HepG2 (cell line): ENCODE measurements at regions not wholly inside any gene's neighbourhood (a gene's known extent, or its start where the extent isn't known, plus 50 kb on each side); places are given as distances from the start of the nearest gene placed in this dataset.

Experiments
- ARNT ChIP-seq: fragments of 450-650 bp; IDR thresholded peaks from 2 replicates; pipeline ENCODE4 v1.6.1; 2017
- DMAP1 ChIP-seq: IDR thresholded peaks from 2 replicates; pipeline ENCODE4 v1.6.1; 2016
- EEA1 ChIP-seq: sonication (generic); formaldehyde crosslinking; IDR thresholded peaks from 2 replicates; pipeline ENCODE4 v1.5.1; 2020; ENCODE audit warnings: mild to moderate bottlenecking, missing genetic modification reagents, borderline replicate concordance
- ELF3 ChIP-seq: IDR thresholded peaks from 2 replicates; pipeline ENCODE4 v1.6.1; 2016; ENCODE audit warnings: missing genetic modification reagents, missing compliant biosample characterization
- FOXP1 ChIP-seq, 2 experiments: fragments of 450-650 bp in 1 of 2; IDR thresholded peaks; 2 replicates each; pipeline ENCODE4 v1.6.1; 2017 to 2018; ENCODE audit warnings: antibody characterized with exemption in 1 of 2
- IKZF1 ChIP-seq: fragments of 450-650 bp; IDR thresholded peaks from 2 replicates; pipeline ENCODE4 v1.7.1; 2016
- KAT2B ChIP-seq: fragments of 150-350 bp; IDR thresholded peaks from 2 replicates; pipeline ENCODE4 v1.6.1; 2014; ENCODE audit warnings: low read depth, low read length, borderline replicate concordance
- MED1 ChIP-seq: sonication (generic); formaldehyde crosslinking; IDR thresholded peaks from 2 replicates; pipeline ENCODE4 v1.4.0; 2020; ENCODE audit warnings: missing genetic modification reagents
- NR2F2 ChIP-seq: IDR thresholded peaks from 2 replicates; pipeline ENCODE4 v1.6.1; 2012; ENCODE audit warnings: low read depth, inconsistent platforms, borderline replicate concordance
- SMC3 ChIP-seq: IDR thresholded peaks from 2 replicates; pipeline ENCODE4 v1.6.1; 2011; ENCODE audit warnings: low read length, improper control_type of control experiment
- ZFX ChIP-seq: sonication (generic); formaldehyde crosslinking; IDR thresholded peaks from 2 replicates; pipeline ENCODE4 v1.4.0; 2020; ENCODE audit warnings: mild to moderate bottlenecking, low read depth, missing genetic modification reagents, moderate library complexity
- ZNF280D ChIP-seq: sonication (generic); formaldehyde crosslinking; IDR thresholded peaks from 2 replicates; pipeline ENCODE4 v1.5.1; 2020; ENCODE audit warnings: mild to moderate bottlenecking, missing genetic modification reagents
- ZNF792 ChIP-seq: IDR thresholded peaks from 2 replicates; pipeline ENCODE4 v1.6.1; 2016
- TF ChIP-seq, protein P1 (sequence below): sonication (generic); formaldehyde crosslinking; IDR thresholded peaks from one replicate; pipeline ENCODE4 v1.5.1; 2020; ENCODE audit warnings: mild to moderate bottlenecking, missing genetic modification reagents; ENCODE audit errors: not compliant biosample characterization
- TF ChIP-seq, protein P2 (sequence below): sonication (generic); formaldehyde crosslinking; IDR thresholded peaks from 2 replicates; pipeline ENCODE4 v1.9.0; 2021; ENCODE audit warnings: mild to moderate bottlenecking, missing genetic modification reagents

DNA sequence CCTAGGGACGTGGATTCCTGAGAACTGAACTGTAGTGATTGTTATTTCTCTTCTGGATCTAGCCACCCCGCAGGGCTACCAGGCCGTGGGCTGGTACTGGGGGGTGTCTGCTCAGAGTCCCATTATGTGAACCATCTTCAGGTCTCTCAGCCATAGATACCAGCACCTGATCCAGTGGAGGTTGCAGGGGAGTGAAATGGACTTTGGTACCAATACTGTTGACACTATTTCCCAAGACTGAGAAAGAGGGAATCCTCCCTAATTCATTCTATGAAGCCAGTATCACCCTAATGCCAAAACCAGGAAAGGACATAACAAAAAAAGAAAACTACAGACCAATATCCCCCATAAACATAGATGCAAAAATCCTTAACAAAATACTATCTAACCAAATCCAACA, 237.0 kb upstream of the AGTR1 start (continued):
- TF ChIP-seq ZNF280D, result no peak
- TF ChIP-seq IKZF1, result no peak
- TF ChIP-seq SMC3, result no peak
- TF ChIP-seq NR2F2, result no peak
- no peak for TF ChIP-seq EEA1 (CRISPR knock-in tag)
- no peak for TF ChIP-seq FOXP1 (IDR thresholded peaks at IDR 0.05)
- no peak for TF ChIP-seq FOXP1 (CRISPR knock-in tag; IDR thresholded peaks at IDR 0.05)
- no peak for TF ChIP-seq ZNF792 (CRISPR knock-in tag)
- 0 out of 2 replicates have a peak, but pooled peaks have one; percentile 34 for TF ChIP-seq MED1 (CRISPR knock-in tag)
- TF ChIP-seq ELF3 (CRISPR knock-in tag), result peak; percentile 30; the same call in 1 of the 2 replicates
- TF ChIP-seq ZFX, result no peak
- TF ChIP-seq DMAP1 (CRISPR knock-in tag), result no peak
- TF ChIP-seq KAT2B, result no peak
- TF ChIP-seq, protein P1, sequence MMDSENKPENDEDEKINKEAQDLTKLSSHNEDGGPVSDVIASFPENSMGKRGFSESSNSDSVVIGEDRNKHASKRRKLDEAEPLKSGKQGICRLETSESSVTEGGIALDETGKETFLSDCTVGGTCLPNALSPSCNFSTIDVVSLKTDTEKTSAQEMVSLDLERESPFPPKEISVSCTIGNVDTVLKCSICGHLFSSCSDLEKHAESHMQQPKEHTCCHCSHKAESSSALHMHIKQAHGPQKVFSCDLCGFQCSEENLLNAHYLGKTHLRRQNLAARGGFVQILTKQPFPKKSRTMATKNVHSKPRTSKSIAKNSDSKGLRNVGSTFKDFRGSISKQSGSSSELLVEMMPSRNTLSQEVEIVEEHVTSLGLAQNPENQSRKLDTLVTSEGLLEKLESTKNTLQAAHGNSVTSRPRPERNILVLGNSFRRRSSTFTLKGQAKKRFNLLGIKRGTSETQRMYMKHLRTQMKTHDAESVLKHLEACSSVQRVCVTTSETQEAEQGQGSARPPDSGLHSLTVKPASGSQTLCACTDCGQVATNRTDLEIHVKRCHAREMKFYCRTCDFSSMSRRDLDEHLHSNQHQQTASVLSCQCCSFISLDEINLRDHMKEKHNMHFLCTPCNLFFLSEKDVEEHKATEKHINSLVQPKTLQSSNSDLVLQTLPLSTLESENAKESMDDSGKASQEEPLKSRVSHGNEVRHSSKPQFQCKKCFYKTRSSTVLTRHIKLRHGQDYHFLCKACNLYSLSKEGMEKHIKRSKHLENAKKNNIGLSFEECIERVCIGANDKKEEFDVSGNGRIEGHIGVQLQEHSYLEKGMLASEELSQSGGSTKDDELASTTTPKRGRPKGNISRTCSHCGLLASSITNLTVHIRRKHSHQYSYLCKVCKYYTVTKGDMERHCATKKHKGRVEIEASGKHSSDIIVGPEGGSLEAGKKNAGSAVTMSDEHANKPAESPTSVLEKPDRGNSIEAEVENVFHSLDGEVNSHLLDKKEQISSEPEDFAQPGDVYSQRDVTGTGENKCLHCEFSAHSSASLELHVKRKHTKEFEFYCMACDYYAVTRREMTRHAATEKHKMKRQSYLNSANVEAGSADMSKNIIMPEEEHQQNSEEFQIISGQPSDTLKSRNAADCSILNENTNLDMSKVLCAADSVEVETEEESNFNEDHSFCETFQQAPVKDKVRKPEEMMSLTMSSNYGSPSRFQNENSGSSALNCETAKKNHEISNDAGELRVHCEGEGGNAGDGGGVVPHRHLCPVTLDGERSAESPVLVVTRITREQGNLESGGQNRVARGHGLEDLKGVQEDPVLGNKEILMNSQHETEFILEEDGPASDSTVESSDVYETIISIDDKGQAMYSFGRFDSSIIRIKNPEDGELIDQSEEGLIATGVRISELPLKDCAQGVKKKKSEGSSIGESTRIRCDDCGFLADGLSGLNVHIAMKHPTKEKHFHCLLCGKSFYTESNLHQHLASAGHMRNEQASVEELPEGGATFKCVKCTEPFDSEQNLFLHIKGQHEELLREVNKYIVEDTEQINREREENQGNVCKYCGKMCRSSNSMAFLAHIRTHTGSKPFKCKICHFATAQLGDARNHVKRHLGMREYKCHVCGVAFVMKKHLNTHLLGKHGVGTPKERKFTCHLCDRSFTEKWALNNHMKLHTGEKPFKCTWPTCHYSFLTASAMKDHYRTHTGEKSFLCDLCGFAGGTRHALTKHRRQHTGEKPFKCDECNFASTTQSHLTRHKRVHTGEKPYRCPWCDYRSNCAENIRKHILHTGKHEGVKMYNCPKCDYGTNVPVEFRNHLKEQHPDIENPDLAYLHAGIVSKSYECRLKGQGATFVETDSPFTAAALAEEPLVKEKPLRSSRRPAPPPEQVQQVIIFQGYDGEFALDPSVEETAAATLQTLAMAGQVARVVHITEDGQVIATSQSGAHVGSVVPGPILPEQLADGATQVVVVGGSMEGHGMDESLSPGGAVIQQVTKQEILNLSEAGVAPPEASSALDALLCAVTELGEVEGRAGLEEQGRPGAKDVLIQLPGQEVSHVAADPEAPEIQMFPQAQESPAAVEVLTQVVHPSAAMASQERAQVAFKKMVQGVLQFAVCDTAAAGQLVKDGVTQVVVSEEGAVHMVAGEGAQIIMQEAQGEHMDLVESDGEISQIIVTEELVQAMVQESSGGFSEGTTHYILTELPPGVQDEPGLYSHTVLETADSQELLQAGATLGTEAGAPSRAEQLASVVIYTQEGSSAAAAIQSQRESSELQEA (CRISPR knock-in tag), result no peak
- no peak for TF ChIP-seq ARNT
- TF ChIP-seq, protein P2, sequence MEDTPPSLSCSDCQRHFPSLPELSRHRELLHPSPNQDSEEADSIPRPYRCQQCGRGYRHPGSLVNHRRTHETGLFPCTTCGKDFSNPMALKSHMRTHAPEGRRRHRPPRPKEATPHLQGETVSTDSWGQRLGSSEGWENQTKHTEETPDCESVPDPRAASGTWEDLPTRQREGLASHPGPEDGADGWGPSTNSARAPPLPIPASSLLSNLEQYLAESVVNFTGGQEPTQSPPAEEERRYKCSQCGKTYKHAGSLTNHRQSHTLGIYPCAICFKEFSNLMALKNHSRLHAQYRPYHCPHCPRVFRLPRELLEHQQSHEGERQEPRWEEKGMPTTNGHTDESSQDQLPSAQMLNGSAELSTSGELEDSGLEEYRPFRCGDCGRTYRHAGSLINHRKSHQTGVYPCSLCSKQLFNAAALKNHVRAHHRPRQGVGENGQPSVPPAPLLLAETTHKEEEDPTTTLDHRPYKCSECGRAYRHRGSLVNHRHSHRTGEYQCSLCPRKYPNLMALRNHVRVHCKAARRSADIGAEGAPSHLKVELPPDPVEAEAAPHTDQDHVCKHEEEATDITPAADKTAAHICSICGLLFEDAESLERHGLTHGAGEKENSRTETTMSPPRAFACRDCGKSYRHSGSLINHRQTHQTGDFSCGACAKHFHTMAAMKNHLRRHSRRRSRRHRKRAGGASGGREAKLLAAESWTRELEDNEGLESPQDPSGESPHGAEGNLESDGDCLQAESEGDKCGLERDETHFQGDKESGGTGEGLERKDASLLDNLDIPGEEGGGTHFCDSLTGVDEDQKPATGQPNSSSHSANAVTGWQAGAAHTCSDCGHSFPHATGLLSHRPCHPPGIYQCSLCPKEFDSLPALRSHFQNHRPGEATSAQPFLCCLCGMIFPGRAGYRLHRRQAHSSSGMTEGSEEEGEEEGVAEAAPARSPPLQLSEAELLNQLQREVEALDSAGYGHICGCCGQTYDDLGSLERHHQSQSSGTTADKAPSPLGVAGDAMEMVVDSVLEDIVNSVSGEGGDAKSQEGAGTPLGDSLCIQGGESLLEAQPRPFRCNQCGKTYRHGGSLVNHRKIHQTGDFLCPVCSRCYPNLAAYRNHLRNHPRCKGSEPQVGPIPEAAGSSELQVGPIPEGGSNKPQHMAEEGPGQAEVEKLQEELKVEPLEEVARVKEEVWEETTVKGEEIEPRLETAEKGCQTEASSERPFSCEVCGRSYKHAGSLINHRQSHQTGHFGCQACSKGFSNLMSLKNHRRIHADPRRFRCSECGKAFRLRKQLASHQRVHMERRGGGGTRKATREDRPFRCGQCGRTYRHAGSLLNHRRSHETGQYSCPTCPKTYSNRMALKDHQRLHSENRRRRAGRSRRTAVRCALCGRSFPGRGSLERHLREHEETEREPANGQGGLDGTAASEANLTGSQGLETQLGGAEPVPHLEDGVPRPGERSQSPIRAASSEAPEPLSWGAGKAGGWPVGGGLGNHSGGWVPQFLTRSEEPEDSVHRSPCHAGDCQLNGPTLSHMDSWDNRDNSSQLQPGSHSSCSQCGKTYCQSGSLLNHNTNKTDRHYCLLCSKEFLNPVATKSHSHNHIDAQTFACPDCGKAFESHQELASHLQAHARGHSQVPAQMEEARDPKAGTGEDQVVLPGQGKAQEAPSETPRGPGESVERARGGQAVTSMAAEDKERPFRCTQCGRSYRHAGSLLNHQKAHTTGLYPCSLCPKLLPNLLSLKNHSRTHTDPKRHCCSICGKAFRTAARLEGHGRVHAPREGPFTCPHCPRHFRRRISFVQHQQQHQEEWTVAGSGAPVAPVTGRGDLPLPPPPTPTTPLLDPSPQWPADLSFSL (CRISPR knock-in tag), result no peak
